GM18861 (cell line): ENCODE measurements at regions not wholly inside any gene's neighbourhood (a gene's known extent, or its start where the extent isn't known, plus 50 kb on each side); places are given as distances from the start of the nearest gene placed in this dataset.

Source experiments
- ATAC-seq: cut with Tn5 transposase; IDR thresholded peaks from one replicate; pipeline ENCODE4 v1.9.1; 2021; ENCODE audit not compliant: unreplicated experiment

- no peak for ATAC-seq
These were observed 89.7 kb upstream of the GRM7 start for GRCh38 chr3:6771171-6771570.

- no peak for ATAC-seq
These were observed 81.8 kb upstream of the GRM7 start for GRCh38 chr3:6779140-6779539.

DNA sequence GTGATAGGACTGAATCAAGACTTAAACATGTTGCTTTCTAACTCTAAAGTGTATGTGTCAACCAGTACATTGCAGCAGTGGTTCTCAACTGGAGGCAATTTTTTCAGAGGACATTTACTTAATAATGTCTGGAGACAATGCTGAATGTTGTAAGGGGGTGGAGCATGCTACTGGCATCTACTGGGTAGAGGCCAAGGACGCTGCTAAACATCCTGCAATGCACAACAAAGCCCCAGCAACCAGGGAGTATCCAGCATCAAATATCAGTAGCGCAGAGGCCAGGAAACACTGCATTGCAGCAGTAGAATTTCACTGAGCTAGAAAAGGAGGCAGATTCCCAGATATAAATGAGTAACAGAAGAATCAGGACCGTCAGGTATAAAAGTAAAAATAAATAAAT is 79.8 kb upstream of the GRM7 start:
- ATAC-seq, result no peak

- no peak for ATAC-seq
These were observed 75.2 kb upstream of the GRM7 start for GRCh38 chr3:6785726-6786125.

GRCh38 chr3:6791161-6791560 is 69.8 kb upstream of the GRM7 start:
- no peak for ATAC-seq

GRCh38 chr3:6799264-6799915 is 61.5 kb upstream of the GRM7 start:
- peak; percentile 90 for ATAC-seq

DNA sequence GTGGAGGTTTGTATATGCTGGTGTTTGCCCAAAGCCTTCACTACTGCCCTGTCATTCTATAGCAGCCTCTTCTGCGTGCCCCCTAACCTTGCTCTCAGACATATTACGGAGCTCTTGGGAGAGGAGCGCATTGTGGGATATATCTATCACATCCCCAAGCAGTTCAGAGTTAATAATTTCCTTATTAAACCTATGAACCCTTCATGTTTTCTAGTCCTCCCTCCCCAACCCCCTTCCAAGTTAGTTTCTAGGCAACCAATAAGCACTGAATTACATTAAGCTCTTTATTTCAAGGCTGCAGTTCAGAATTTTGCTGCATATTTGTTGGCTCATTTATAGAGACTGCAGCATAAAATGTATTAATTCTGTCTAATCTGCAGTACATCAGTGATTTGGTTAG is 57.3 kb upstream of the GRM7 start:
- ATAC-seq, result no peak

GRCh38 chr3:6805236-6805635 is 55.7 kb upstream of the GRM7 start:
- ATAC-seq, result no peak

DNA sequence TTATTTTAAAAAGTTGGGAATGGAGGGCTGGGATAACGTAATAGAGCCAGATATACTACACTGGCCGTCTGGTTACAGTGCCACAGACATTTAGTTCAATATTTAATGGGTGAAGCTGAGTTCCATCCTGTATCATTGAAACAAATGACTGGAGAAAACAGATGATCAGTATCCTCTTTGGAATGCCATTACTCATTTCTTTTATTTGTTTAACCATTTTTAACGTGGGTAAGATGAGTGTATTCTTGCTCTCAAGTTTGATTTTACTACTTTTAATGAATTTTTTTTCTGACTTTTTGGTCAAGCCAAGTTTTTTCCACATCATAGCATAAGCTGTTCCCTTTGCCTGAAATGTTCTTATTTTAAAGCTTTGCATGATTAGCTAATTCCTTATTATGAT is 53.9 kb upstream of the GRM7 start:
- no peak for ATAC-seq

DNA sequence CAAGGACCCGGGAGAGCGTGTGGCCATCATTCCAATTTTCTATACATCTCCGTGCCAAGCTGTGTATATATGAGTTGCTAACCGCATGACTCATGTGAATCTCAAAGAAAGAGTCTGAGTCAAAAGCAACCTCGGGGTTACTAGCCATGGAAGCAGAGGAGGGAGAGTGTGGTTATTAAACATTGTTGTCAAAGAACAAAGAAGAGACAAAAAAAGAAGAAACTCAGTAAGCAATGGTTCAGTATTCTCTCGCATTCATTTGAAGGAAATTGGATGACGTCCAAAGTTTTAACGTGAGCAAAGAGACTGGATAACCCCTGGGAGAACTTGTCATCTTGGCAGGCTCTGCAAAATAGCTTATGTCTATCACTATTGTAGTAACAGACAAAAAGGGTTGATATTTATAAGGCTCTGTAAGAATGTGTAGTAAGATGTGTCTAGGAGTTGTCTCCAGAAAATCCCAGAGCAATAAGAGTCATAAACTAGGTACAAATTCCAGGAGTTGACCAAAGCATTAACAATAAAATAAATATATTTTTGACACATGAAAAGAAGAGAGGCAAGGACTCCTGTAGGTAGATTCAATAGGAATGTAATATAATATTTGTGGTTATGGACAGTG is 52.8 kb upstream of the GRM7 start:
- no peak for ATAC-seq

DNA sequence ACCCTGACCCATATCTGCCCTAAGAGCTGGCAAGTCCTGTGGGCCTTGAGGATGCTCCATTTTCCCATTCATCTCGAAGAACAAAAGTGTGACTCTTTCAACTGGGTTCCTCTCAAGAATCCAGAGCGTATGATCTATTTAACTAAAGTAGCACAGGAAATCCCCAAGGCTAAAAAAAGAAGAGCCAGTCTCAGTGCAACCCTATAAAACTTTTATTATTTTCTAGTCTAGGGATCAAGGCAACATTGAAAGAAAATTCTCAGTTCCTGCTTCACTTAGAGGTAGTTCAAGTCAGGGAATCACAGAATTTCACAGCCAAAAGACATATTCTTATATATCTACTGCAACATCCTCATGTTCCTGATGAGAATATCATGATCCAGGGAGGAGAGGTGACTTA is 51.6 kb upstream of the GRM7 start:
- ATAC-seq, result no peak
